Body of pancreas (tissue), 4 donors: ENCODE measurements at regions not wholly inside any gene's neighbourhood (a gene's known extent, or its start where the extent isn't known, plus 50 kb on each side); places are given as distances from the start of the nearest gene placed in this dataset.

Source experiments
- ATAC-seq: fragments of 150-250 bp; one replicate; pipeline ENCODE4 v1.9.1; 2016
- DNase-seq, 4 donors: peaks; one replicate each; pipeline ENCODE4 v3.0.0-alpha.2; 2019
- H3K27ac ChIP-seq, 4 donors: fragments of 200-600 bp; sonication (generic); 1 replicate in 3 of 4; 2 replicates in 1 of 4; pipeline versions ENCODE4 v1.5.1 to v1.6.1; 2016 to 2019; ENCODE audit warnings: mild to moderate bottlenecking in 1 of 4, mixed read lengths in 1 of 4, moderate library complexity in 1 of 4
- H3K27me3 ChIP-seq, 2 donors: fragments of 200-600 bp; sonication (generic); one replicate each; pipeline ENCODE4 v1.6.0; 2016; ENCODE audit warnings: mild to moderate bottlenecking in 1 of 2
- H3K36me3 ChIP-seq, 2 donors: fragments of 200-600 bp; sonication (generic); replicated peaks in 1 of 2; 2 replicates each; pipeline ENCODE4 v1.5.1; 2016; ENCODE audit warnings: low read depth in 2 of 2; ENCODE audit not compliant: insufficient read depth in 1 of 2
- H3K4me1 ChIP-seq: fragments of 200-600 bp; sonication (generic); one replicate; pipeline ENCODE4 v1.6.0; 2016
- H3K4me3 ChIP-seq, 2 donors: fragments of 200-600 bp; sonication (generic); 1 replicate in 1 of 2; 2 replicates in 1 of 2; pipeline ENCODE4 v1.5.1; 2016 to 2019
- H3K9me3 ChIP-seq, 3 donors: fragments of 200-600 bp; sonication (generic); 1 replicate in 2 of 3; 2 replicates in 1 of 3; pipeline ENCODE4 v1.5.1; 2016
- POLR2A ChIP-seq, 3 donors: fragments of 450-650 bp; IDR thresholded peaks; one replicate each; pipeline ENCODE4 v1.6.1; 2016; ENCODE audit warnings: antibody characterized with exemption in 3 of 3, mild to moderate bottlenecking in 2 of 3
- WGBS, 2 donors: methylation state at CpG; one replicate each; pipeline ENCODE4 v1.1.5; 2017; 5-methylcytosine and 5-hydroxymethylcytosine counted together
- intact Hi-C: fragments of 100-400 bp; cut with DNase I; formaldehyde crosslinking; loops from one replicate; pipeline ENCODE4 v1.15.1; 2023
- TF ChIP-seq, protein P1 (sequence below), 7 experiments: fragments of 450-650 bp in 4 of 7; fragments of 200-600 bp in 3 of 7; sonication (generic) in 3 of 7; IDR thresholded peaks; one replicate each; pipeline ENCODE4 v1.5.1; 2016 to 2019; ENCODE audit warnings: antibody characterized with exemption in 7 of 7

GRCh38 chr6:99024089-99024488 lies 76.3 kb upstream of the FBXL4 start:
- DNase-seq, result no peak
- Histone ChIP-seq H3K27ac (no peak overlapping the region), H3K4me3 (no peak overlapping the region), H3K4me1 (no peaks in the 10 kb centered on the region), H3K9me3 (no peaks in the 10 kb centered on the region), H3K27me3 (no peaks in the 10 kb centered on the region), H3K36me3 (no peaks in the 10 kb centered on the region)
- intact Hi-C loops, result no loop called here
- no peak for TF ChIP-seq POLR2A (IDR thresholded peaks at IDR 0.05)
- TF ChIP-seq, protein P1, sequence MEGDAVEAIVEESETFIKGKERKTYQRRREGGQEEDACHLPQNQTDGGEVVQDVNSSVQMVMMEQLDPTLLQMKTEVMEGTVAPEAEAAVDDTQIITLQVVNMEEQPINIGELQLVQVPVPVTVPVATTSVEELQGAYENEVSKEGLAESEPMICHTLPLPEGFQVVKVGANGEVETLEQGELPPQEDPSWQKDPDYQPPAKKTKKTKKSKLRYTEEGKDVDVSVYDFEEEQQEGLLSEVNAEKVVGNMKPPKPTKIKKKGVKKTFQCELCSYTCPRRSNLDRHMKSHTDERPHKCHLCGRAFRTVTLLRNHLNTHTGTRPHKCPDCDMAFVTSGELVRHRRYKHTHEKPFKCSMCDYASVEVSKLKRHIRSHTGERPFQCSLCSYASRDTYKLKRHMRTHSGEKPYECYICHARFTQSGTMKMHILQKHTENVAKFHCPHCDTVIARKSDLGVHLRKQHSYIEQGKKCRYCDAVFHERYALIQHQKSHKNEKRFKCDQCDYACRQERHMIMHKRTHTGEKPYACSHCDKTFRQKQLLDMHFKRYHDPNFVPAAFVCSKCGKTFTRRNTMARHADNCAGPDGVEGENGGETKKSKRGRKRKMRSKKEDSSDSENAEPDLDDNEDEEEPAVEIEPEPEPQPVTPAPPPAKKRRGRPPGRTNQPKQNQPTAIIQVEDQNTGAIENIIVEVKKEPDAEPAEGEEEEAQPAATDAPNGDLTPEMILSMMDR (IDR thresholded peaks at IDR 0.05), result no peak
- no peak for ATAC-seq
- 93 to 95% methylated on average over 3 of the region's 3 CpGs for WGBS, 2 donors

DNA sequence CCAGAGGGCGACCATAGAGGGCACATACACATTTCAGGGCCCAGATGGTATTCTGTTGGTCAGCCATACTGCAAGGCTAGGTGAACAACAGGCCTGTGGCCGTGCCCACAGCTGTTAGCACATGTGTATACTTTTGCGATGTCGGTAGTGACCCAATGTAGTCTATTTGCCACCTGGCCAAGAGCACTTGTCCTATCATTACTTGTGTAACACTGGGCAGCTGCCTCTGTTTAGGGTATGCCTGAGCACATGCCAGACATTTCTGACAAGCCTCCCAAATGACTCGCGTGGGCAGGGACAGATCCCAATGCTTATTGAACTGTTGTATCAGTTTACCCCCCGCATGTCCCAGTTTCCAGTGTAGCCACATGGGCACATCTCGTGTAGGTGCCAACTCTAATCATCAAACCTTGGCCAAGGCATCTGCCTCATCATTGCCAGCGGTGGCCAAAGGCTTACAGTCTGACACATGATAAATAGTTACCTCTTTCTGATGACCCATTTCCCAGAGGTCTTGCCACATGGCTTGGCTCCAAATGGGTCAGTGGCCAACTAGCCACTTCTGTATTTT lies 74.4 kb upstream of the FBXL4 start:
- intact Hi-C loops, result no loop called here
- WGBS, 2 donors, result 76 to 77% methylated on average over 9 of the region's 9 CpGs

DNA sequence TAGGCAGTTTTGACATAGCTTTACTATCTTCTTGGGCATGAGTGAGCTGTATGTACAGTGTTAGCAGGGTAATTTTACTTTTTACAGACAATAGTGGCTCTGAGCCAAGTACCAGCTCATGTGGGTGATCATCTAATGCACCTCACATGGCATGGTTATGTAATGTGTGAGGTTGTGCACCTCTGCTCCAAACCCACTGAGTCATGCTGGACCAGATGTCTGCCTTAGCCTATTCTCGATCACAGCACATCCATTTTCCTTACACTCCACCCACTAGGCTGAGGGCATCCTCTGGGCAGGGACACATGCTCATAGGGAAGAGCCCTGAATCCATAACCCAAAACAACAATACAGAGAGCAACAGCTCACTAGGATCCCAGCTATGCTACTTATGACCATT lies 71.6 kb upstream of the FBXL4 start:
- H3K27ac ChIP-seq, result no peak overlapping the region
- no peaks in the 10 kb centered on the region for H3K27me3 ChIP-seq
- H3K4me1 ChIP-seq, result no peaks in the 10 kb centered on the region
- no peak for TF ChIP-seq POLR2A (IDR thresholded peaks at IDR 0.05)
- TF ChIP-seq, protein P1 (IDR thresholded peaks at IDR 0.05), result no peak
- intact Hi-C loops, result no loop called here
- no peak overlapping the region for H3K4me3 ChIP-seq
- H3K36me3 ChIP-seq, result no peaks in the 10 kb centered on the region
- WGBS, 2 donors, result 79 to 94% methylated on average over 1 of the region's 1 CpG
- H3K9me3 ChIP-seq, result no peaks in the 10 kb centered on the region
- ATAC-seq (no peak), DNase-seq (no peak)

More for the DNA sequence above, 74.4 kb upstream of the FBXL4 start:
- DNase-seq (no peak), ATAC-seq (no peak)
- TF ChIP-seq POLR2A (IDR thresholded peaks at IDR 0.05), result no peak
- TF ChIP-seq, protein P1 (IDR thresholded peaks at IDR 0.05), result no peak
- Histone ChIP-seq H3K9me3 (no peaks in the 10 kb centered on the region), H3K27ac (no peak overlapping the region), H3K4me3 (no peak overlapping the region), H3K36me3 (no peaks in the 10 kb centered on the region), H3K27me3 (no peaks in the 10 kb centered on the region), H3K4me1 (no peaks in the 10 kb centered on the region)

GRCh38 chr6:99017150-99017549 lies 69.4 kb upstream of the FBXL4 start:
- 16 to 19% methylated on average over 1 of the region's 1 CpG for WGBS, 2 donors

DNA sequence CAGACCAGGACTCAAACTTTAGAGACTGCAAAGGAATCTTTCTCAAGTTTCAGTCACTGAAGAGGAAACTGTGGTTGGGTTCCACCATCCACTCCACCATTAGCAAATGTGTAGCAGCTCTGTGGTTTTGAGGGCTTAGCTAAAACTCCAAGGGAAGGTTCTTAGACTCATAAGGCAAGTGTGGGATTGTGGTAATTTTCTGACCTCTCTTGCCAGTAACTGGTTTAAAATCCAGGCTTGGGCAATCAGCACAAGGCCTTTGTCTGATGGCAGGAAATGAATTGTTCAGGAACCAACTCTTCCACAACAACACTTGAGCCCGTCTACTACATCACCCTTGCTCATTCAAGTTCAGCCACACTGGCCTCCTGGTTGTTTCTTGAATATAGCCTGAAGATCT lies 68.6 kb upstream of the FBXL4 start:
- Histone ChIP-seq H3K9me3 (no peaks in the 10 kb centered on the region), H3K4me3 (no peak overlapping the region), H3K27ac (no peak overlapping the region), H3K27me3 (no peaks in the 10 kb centered on the region), H3K4me1 (no peaks in the 10 kb centered on the region), H3K36me3 (no peaks in the 10 kb centered on the region)
- no peak for DNase-seq
- intact Hi-C loops, result no loop called here
- ATAC-seq, result no peak
- 53 to 86% methylated on average over 1 of the region's 1 CpG for WGBS, 2 donors
- TF ChIP-seq, protein P1 (IDR thresholded peaks at IDR 0.05), result no peak
- no peak for TF ChIP-seq POLR2A (IDR thresholded peaks at IDR 0.05)

More at GRCh38 chr6:99017150-99017549, 69.4 kb upstream of the FBXL4 start:
- Histone ChIP-seq H3K27me3 (no peaks in the 10 kb centered on the region), H3K9me3 (no peaks in the 10 kb centered on the region), H3K4me1 (no peaks in the 10 kb centered on the region), H3K27ac (no peak overlapping the region), H3K36me3 (no peaks in the 10 kb centered on the region), H3K4me3 (no peak overlapping the region)
- no peak for DNase-seq
- intact Hi-C loops, result no loop called here
- no peak for ATAC-seq
- TF ChIP-seq, protein P1 (IDR thresholded peaks at IDR 0.05), result no peak
